IPS-18c (cell line): ENCODE measurements at regions not wholly inside any gene's neighbourhood (a gene's known extent, or its start where the extent isn't known, plus 50 kb on each side); places are given as distances from the start of the nearest gene placed in this dataset.
"Not testable (repeated sequence)": the region's sequence is repeated elsewhere in the genome, so short reads cannot be mapped to it uniquely, and the experiment has no call there.

Experiments used
- H3K4me3 ChIP-seq: 2 replicates; pipeline ENCODE4 v1.7.0; 2013; ENCODE audit warnings: low read depth, mild to moderate bottlenecking, low read length, moderate library complexity; ENCODE audit not compliant: insufficient read depth
- H3K9me3 ChIP-seq: one replicate; pipeline ENCODE4 v1.6.1; 2013; ENCODE audit warnings: mild to moderate bottlenecking, low read length, moderate library complexity; ENCODE audit not compliant: control insufficient read depth, insufficient read depth

GRCh38 chr16:9661336-9662017 is 520.8 kb downstream of the GRIN2A start:
- H3K4me3 ChIP-seq, result no peak overlapping the region
- H3K9me3 ChIP-seq, result no peaks in the 10 kb centered on the region

GRCh38 chr16:9663588-9663987 is 518.6 kb downstream of the GRIN2A start:
- H3K4me3 ChIP-seq, result no peak overlapping the region
- H3K9me3 ChIP-seq, result no peaks in the 10 kb centered on the region

- Histone ChIP-seq H3K9me3 (no peaks in the 10 kb centered on the region), H3K4me3 (no peak overlapping the region)
Measured at GRCh38 chr16:9665851-9666271, 516.4 kb downstream of the GRIN2A start.

GRCh38 chr16:9666834-9667480 is 515.3 kb downstream of the GRIN2A start:
- Histone ChIP-seq H3K9me3 (no peaks in the 10 kb centered on the region), H3K4me3 (no peak overlapping the region)

GRCh38 chr16:9670033-9670432 is 512.2 kb downstream of the GRIN2A start:
- H3K9me3 ChIP-seq, result no peaks in the 10 kb centered on the region
- no peak overlapping the region for H3K4me3 ChIP-seq

GRCh38 chr16:9670616-9671015 is 511.6 kb downstream of the GRIN2A start:
- H3K9me3 ChIP-seq, H3K4me3 ChIP-seq: not testable (repeated sequence)

- not testable (repeated sequence) for H3K4me3 ChIP-seq, H3K9me3 ChIP-seq
Measured at GRCh38 chr16:9676560-9677300, 505.5 kb downstream of the GRIN2A start.

GRCh38 chr16:9677301-9677653 is 505.0 kb downstream of the GRIN2A start:
- no peak overlapping the region for H3K4me3 ChIP-seq
- H3K9me3 ChIP-seq, result no peaks in the 10 kb centered on the region

- H3K4me3 ChIP-seq, result no peak overlapping the region
- H3K9me3 ChIP-seq, result peaks cover 4% of the 10 kb centered on the region
Measured at GRCh38 chr16:9679213-9679767, 502.9 kb downstream of the GRIN2A start.

GRCh38 chr16:9680019-9680655 is 502.1 kb downstream of the GRIN2A start:
- peak overlapping the region; percentile 4; the same call in 1 of the 2 replicates for H3K4me3 ChIP-seq
- H3K9me3 ChIP-seq, result peaks cover 4% of the 10 kb centered on the region

- Histone ChIP-seq H3K4me3 (peak overlapping the region; percentile 4; the same call in 1 of the 2 replicates), H3K9me3 (peaks cover 4% of the 10 kb centered on the region)
Measured at GRCh38 chr16:9680968-9681367, 501.3 kb downstream of the GRIN2A start.

GRCh38 chr16:9681508-9681907 is 500.7 kb downstream of the GRIN2A start:
- peaks cover 4% of the 10 kb centered on the region for H3K9me3 ChIP-seq

GRCh38 chr16:9682320-9682719 is 499.9 kb downstream of the GRIN2A start:
- Histone ChIP-seq H3K9me3 (peaks cover 4% of the 10 kb centered on the region), H3K4me3 (no peak overlapping the region)

More at GRCh38 chr16:9681508-9681907, 500.7 kb downstream of the GRIN2A start:
- H3K4me3 ChIP-seq, result no peak overlapping the region; the same call in 1 of the 2 replicates

GRCh38 chr16:9683677-9684076 is 498.6 kb downstream of the GRIN2A start:
- H3K9me3 ChIP-seq, result peaks cover 6% of the 10 kb centered on the region
- no peak overlapping the region for H3K4me3 ChIP-seq

- Histone ChIP-seq H3K4me3 (no peak overlapping the region), H3K9me3 (peaks cover 6% of the 10 kb centered on the region)
Measured at GRCh38 chr16:9687737-9688319, 494.4 kb downstream of the GRIN2A start.

- H3K4me3 ChIP-seq, result no peak overlapping the region
- H3K9me3 ChIP-seq, result peaks cover 2% of the 10 kb centered on the region
Measured at GRCh38 chr16:9689597-9689996, 492.6 kb downstream of the GRIN2A start.

GRCh38 chr16:9695152-9695551 is 487.1 kb downstream of the GRIN2A start:
- Histone ChIP-seq H3K4me3 (no peak overlapping the region), H3K9me3 (no peaks in the 10 kb centered on the region)
